Endothelial cell (in vitro differentiated cells): ENCODE measurements at regions not wholly inside any gene's neighbourhood (a gene's known extent, or its start where the extent isn't known, plus 50 kb on each side); places are given as distances from the start of the nearest gene placed in this dataset.
"Not testable (repeated sequence)": the region's sequence is repeated elsewhere in the genome, so short reads cannot be mapped to it uniquely, and the experiment has no call there.

Source experiments
- DNase-seq: peaks from one replicate; pipeline ENCODE4 v3.0.0; 2021; ENCODE audit warnings: low spot score
- H3K27ac Mint-ChIP-seq: one replicate; pipeline ENCODE4 v1.8.0; 2021; ENCODE audit warnings: mixed read lengths, inconsistent platforms; ENCODE audit not compliant: unreplicated experiment
- H3K27me3 Mint-ChIP-seq: one replicate; pipeline ENCODE4 v1.8.0; 2021; ENCODE audit warnings: mild to moderate bottlenecking, moderate library complexity, mixed read lengths, inconsistent platforms; ENCODE audit not compliant: unreplicated experiment
- H3K36me3 Mint-ChIP-seq: one replicate; pipeline ENCODE4 v1.8.0; 2021; ENCODE audit warnings: mild to moderate bottlenecking, low read depth, mixed read lengths, inconsistent platforms; ENCODE audit not compliant: unreplicated experiment
- H3K4me1 Mint-ChIP-seq: one replicate; pipeline ENCODE4 v1.8.0; 2021; ENCODE audit warnings: mild to moderate bottlenecking, mixed read lengths, inconsistent platforms; ENCODE audit not compliant: unreplicated experiment
- H3K4me3 Mint-ChIP-seq: one replicate; pipeline ENCODE4 v1.8.0; 2021; ENCODE audit warnings: mild to moderate bottlenecking, mixed read lengths, inconsistent platforms; ENCODE audit not compliant: unreplicated experiment
- H3K9me3 Mint-ChIP-seq: one replicate; pipeline ENCODE4 v1.8.0; 2021; ENCODE audit warnings: mixed read lengths, inconsistent platforms; ENCODE audit not compliant: unreplicated experiment

DNA sequence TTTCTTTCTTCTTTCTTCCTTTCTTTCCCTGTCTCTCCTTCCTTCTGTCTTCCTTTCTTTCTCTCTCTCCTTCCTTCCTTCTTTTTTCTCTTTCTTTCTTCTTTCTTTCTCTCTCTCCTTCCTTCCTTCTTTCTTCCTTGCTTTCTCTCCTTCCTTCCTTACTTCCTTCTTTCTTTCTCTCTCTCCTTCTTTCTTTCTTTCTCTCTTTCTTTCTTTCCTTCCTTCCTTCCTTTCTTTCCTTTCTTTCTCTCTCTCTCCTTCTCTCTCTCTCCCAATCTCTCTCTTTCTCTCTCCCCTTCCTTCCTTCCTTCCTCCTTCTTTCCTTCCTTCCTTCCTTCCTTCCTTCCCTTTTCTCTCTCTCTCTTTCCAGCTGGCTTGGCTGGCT, 2806.6 kb downstream of the RPIA start:
- H3K36me3 Mint-ChIP-seq, H3K27me3 Mint-ChIP-seq, H3K4me1 Mint-ChIP-seq, H3K4me3 Mint-ChIP-seq, H3K27ac Mint-ChIP-seq, DNase-seq: not testable (repeated sequence)
- H3K9me3 Mint-ChIP-seq: peaks cover 23% of the 10 kb centered on the region

DNA sequence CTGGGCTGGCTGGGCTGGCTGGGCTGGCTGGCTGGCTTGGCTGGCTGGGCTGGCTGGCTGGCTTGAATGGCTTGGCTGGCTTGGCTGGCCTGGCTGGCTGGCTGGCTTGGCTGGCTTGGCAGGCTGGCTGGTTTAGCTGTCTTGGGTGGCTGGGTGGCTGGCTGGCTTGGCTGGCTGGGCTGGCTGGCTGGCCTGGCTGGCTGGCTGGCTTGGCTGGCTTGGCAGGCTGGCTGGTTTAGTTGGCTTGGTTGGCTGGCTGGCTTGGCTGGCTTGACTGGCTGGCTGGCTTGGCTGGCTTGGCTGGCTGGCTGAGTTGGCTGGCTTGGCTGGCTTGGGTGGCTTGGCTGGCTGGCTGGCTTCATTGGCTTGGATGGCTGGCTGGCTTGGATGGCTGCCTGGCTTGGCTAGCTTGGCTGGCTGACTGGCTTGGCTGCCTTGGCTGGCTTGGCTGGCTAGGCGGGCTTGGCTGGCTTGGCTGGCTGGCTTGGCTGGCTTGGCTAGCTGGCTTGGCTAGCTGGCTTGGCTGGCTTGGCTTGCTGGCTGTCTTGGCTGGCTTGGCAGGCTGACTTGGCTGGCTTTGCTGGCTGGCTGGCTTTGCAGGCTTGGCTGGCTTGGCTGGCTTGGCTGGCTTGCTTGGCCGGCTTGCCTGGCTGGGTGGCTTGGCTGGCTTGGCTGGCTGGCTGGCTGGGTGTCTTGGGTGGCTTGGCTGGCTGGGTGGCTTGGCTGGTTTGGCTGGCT, 2807.2 kb downstream of the RPIA start:
- not testable (repeated sequence) for DNase-seq, H3K4me3 Mint-ChIP-seq, H3K27ac Mint-ChIP-seq, H3K36me3 Mint-ChIP-seq, H3K4me1 Mint-ChIP-seq, H3K27me3 Mint-ChIP-seq
- H3K9me3 Mint-ChIP-seq: peaks cover 23% of the 10 kb centered on the region

DNA sequence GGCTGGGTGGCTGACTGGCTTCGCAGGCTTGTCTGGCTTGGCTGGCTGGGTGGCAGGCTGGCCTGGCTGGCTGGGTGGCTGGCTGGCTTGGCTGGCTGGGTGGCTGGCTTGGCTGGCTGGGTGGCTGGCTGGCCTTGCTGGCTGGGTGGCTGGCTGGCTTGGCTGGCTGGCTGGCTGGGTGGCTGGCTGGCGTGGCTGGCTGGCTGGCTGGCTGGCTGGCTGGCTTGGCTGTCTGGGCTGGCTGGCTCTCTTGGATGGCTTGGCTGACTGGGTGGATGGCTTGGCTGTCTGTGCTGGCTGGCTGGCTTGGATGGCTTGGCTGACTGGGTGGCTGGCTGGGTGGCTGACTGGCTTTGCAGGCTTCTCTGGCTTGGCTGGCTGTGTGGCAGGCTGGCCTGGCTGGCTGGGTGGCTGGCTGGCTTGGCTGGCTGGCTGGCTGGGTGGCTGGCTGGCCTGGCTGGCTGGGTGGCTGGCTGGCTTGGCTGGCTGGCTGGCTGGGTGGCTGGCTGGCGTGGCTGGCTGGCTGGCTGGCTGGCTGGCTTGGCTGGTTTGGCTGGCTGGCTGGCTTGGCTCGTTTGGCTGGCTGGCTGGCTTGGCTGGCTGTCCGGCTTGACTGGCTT, 2808.1 kb downstream of the RPIA start:
- H3K36me3 Mint-ChIP-seq, H3K4me3 Mint-ChIP-seq, DNase-seq, H3K4me1 Mint-ChIP-seq, H3K27ac Mint-ChIP-seq, H3K27me3 Mint-ChIP-seq: not testable (repeated sequence)
- H3K9me3 Mint-ChIP-seq: peaks cover 23% of the 10 kb centered on the region

DNA sequence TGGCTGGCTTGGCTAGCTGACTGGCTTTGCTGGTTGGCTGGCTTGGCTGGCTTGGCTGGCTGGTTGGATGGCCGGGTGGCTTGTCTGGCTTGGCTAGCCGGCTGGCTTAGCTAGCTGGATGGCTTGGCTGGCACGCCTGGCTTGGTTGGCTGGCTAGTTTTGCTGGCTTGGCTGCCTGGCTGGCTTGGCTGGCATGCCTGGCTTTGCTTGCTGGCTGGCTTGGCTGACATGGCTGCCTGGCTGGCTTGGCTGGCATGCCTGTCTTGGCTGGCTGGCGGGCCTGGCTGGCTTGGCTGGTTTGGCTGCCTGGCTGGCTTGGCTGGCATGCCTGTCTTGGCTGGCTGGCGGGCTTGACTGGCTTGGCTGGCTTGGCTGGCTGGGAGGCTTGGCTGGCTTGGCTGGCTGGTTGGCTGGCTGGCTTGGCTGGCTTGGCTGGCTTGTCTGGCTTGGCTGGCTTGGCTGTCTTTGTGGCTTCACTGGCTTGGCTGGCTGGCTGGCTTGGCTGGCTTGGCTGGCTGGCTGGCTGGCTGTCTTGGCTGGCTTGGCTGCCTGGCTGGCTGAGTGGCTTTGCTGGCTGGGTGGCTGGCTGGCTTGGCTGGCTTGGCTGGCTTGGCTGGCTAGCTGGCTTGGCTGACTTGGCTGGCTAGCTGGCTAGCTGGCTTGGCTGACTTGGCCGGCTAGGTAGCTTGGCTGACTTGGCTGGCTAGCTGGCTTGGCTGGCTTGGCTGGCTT, 2808.9 kb downstream of the RPIA start:
- not testable (repeated sequence) for H3K27me3 Mint-ChIP-seq, H3K27ac Mint-ChIP-seq, H3K4me3 Mint-ChIP-seq, H3K36me3 Mint-ChIP-seq, H3K4me1 Mint-ChIP-seq, DNase-seq
- H3K9me3 Mint-ChIP-seq: peaks cover 23% of the 10 kb centered on the region

DNA sequence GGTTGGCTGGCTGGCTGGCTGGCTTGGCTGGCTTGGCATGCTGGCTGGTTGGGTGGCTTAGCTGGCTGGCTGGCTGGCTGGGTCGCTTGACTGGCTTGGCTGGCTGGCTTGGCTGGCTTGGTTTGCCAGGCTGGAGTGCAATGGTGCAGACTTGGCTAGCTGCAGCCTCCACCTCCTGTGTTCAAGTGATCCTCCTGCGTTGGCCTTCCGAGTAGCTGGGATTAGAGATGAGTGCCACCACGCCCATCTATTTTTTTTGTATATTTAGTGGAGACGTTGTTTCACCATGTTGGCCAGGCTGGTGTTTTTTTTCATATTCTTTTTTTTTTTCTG, 2809.5 kb downstream of the RPIA start:
- not testable (repeated sequence) for H3K36me3 Mint-ChIP-seq, H3K4me1 Mint-ChIP-seq, H3K27ac Mint-ChIP-seq, DNase-seq, H3K4me3 Mint-ChIP-seq, H3K27me3 Mint-ChIP-seq
- H3K9me3 Mint-ChIP-seq: peaks cover 23% of the 10 kb centered on the region

DNA sequence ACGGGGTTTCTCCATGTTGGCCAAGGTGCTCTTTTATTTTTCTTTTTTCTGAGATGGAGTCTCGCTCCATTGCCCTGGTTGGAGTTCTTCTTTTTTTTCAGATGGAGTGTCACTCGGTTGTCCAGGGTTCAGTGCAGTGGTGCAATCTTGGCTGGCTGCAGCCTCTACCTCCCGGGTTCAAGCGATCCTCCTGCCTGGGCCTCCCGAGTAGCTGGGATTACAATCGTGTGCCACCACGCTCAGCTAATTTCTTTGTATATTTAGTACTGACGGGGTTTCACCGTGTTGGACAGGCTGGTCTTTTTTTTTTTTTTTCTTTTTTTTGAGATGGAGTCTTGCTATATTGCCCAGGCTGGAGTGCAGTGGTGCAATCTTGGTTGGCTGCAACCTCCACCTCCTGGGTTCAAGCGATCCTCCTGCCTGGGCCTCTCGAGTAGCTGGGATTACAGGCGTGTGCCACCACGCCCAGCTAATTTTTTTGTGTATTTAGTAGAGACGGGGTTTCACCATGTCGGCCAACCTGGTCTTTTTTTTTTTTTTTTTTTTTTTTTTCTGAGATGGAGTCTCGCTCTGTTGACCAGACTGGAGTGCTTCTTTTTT, 2810.1 kb downstream of the RPIA start:
- H3K27ac Mint-ChIP-seq, H3K4me1 Mint-ChIP-seq, H3K4me3 Mint-ChIP-seq, H3K27me3 Mint-ChIP-seq, DNase-seq, H3K36me3 Mint-ChIP-seq: not testable (repeated sequence)
- H3K9me3 Mint-ChIP-seq: peaks cover 21% of the 10 kb centered on the region

DNA sequence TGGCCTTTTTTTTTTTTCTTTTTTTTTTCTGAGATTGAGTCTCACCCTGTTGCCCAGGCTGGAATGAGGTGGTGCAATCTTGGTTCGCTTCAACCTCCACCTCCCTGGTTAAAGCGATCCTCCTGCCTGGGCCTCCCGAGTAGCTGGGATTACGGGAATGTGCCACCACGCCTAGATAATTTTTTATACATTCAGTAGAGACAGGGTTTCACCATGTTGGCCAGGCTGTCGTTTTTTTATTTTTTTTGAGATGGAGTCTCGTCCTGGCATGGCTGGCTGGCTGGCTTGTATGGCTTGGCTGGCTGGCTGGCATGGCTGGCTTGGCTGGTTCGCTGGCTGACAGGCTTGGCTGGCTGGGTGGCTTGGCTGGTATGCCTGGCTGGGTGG, 2812.1 kb downstream of the RPIA start:
- DNase-seq, H3K4me1 Mint-ChIP-seq, H3K36me3 Mint-ChIP-seq, H3K9me3 Mint-ChIP-seq, H3K27ac Mint-ChIP-seq, H3K4me3 Mint-ChIP-seq, H3K27me3 Mint-ChIP-seq: not testable (repeated sequence)

DNA sequence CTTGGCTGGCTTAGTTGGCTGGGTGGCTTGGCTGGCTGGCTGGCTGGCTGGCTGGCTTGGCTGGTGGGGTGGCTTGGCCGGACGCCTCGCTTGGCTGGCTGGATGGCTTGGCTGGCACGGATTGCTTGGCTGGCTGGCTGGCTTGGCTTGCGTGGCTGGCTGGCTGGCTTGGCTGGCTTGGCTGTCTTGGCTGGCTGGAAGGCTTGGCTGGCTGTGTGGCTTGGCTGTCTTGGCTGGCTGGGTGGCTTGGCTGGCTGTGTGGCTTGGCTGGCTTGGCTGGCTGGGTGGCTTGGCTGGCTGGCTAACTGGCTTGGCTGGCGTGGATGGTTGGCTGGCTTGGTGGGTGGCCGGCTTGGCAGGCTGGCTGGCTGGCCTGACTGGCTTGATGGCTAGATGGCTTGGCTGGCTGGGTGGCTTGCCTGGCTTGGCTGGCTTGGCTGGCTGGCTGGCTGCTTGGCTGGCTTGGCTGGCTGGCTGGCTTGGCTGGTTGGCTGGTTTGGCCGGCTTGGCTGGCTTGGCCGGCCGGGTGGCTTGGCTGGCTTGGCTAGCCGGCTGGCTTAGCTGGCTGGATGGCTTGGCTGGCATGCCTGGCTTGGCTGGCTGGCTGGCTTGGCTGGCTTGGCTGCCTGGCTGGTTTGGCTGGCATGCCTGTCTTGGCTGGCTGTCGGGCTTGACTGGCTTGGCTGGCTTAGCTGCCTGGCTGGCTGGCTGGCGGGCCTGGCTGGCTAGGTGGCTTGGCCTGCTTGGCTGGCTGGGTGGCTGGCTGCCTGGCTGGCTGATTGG, 2812.7 kb downstream of the RPIA start:
- not testable (repeated sequence) for H3K9me3 Mint-ChIP-seq, DNase-seq, H3K27me3 Mint-ChIP-seq, H3K4me3 Mint-ChIP-seq, H3K36me3 Mint-ChIP-seq, H3K4me1 Mint-ChIP-seq, H3K27ac Mint-ChIP-seq

DNA sequence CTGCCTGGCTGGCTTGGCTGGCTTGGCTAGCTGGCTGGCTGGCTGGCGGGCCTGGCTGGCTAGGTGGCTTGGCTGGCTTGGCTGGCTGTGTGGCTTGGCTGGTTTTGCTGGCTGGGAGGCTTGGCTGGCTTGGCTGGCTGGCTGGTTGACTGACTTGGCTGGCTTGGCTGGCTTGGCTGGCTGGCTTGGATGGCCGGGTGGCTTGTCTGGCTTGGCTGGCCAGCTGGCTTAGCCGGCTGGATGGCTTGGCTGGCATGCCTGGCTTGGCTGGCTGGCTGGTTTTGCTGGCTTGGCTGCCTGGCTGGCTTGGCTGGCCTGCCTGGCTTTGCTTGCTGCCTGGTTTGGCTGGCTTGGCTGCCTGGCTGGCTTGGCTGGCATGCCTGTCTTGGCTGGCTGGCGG, 2817.3 kb downstream of the RPIA start:
- not testable (repeated sequence) for H3K4me1 Mint-ChIP-seq, DNase-seq, H3K9me3 Mint-ChIP-seq, H3K36me3 Mint-ChIP-seq, H3K27me3 Mint-ChIP-seq, H3K4me3 Mint-ChIP-seq, H3K27ac Mint-ChIP-seq

DNA sequence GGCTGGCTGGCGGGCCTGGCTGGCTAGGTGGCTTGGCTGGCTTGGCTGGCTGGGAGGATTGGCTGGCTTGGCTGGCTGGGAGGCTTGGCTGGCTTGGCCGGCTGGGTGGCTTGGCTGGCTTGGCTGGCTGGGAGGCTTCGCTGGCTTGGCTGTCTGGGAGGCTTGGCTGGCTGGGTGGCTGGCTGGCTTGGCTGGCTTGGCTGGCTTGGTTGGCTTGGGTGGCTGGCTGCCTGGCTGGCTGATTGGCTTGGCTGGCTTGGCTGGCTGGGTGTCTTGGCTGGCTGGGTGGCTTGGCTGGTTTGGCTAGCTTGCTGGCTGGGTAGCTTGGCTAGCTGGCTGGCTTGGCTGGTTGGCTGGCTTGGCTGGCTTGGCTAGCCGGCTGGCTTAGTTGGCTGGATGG, 2817.8 kb downstream of the RPIA start:
- not testable (repeated sequence) for H3K9me3 Mint-ChIP-seq, DNase-seq, H3K4me1 Mint-ChIP-seq, H3K36me3 Mint-ChIP-seq, H3K27me3 Mint-ChIP-seq, H3K27ac Mint-ChIP-seq, H3K4me3 Mint-ChIP-seq

DNA sequence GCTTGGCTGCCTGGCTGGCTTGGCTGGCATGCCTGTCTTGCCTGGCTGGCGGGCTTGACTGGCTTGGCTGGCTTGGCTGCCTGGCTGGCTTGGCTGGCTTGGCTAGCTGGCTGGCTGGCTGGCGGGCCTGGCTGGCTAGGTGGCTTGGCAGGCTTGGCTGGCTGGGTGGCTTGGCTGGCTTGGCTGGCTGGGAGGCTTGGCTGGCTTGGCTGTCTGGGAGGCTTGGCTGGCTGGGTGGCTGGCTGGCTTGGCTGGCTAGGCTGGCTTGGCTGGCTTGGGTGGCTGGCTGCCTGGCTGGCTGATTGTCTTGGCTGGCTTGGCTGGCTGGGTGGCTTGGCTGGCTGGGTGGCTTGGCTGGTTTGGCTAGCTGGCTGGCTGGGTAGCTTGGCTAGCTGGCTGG, 2819.7 kb downstream of the RPIA start:
- DNase-seq, H3K4me1 Mint-ChIP-seq: not testable (repeated sequence)

More for the DNA sequence above, 2819.7 kb downstream of the RPIA start:
- not testable (repeated sequence) for H3K9me3 Mint-ChIP-seq, H3K27me3 Mint-ChIP-seq, H3K4me3 Mint-ChIP-seq, H3K36me3 Mint-ChIP-seq, H3K27ac Mint-ChIP-seq
